Kidney epithelial cell (primary cell): ENCODE measurements at regions not wholly inside any gene's neighbourhood (a gene's known extent, or its start where the extent isn't known, plus 50 kb on each side); places are given as distances from the start of the nearest gene placed in this dataset.
"Not testable (repeated sequence)": the region's sequence is repeated elsewhere in the genome, so short reads cannot be mapped to it uniquely, and the experiment has no call there.

ENCODE experiments used
- DNase-seq: peaks from one replicate; pipeline ENCODE4 v3.0.0-alpha.2; 2010; ENCODE audit warnings: low read depth
- H3K27me3 ChIP-seq: 2 replicates; pipeline ENCODE4 v1.6.0; 2011; ENCODE audit warnings: low read length; ENCODE audit not compliant: control insufficient read depth, insufficient read depth
- H3K36me3 ChIP-seq: 2 replicates; pipeline ENCODE4 v1.5.1; 2011; ENCODE audit warnings: low read length; ENCODE audit not compliant: control insufficient read depth, insufficient read depth
- H3K4me3 ChIP-seq: 2 replicates; pipeline ENCODE4 v1.5.1; 2011; ENCODE audit warnings: low read depth, mild to moderate bottlenecking, control low read depth, low read length
- CTCF ChIP-seq: IDR thresholded peaks from 2 replicates; pipeline ENCODE4 v1.5.1; 2011; ENCODE audit warnings: mild to moderate bottlenecking, moderate library complexity, low read length, control low read depth, inconsistent platforms; ENCODE audit not compliant: insufficient read depth, poor library complexity, severe bottlenecking

- Histone ChIP-seq H3K4me3 (no peak overlapping the region), H3K27me3 (no peaks in the 10 kb centered on the region), H3K36me3 (no peaks in the 10 kb centered on the region)
- no peak for TF ChIP-seq CTCF
- DNase-seq, result no peak
These were observed 166.5 kb upstream of the PLD5 start for GRCh38 chr1:242690849-242691609.

GRCh38 chr1:242689378-242689777 is 164.9 kb upstream of the PLD5 start:
- DNase-seq, result no peak
- Histone ChIP-seq H3K4me3 (no peak overlapping the region), H3K36me3 (no peaks in the 10 kb centered on the region), H3K27me3 (no peaks in the 10 kb centered on the region)
- no peak for TF ChIP-seq CTCF

- no peaks in the 10 kb centered on the region for H3K27me3 ChIP-seq
- no peak overlapping the region for H3K4me3 ChIP-seq
- H3K36me3 ChIP-seq, result no peaks in the 10 kb centered on the region
- DNase-seq, result no peak
- TF ChIP-seq CTCF, result no peak
These were observed 150.6 kb upstream of the PLD5 start for GRCh38 chr1:242674951-242675645.

GRCh38 chr1:242673652-242674051 is 149.2 kb upstream of the PLD5 start:
- no peak for TF ChIP-seq CTCF
- Histone ChIP-seq H3K27me3 (no peaks in the 10 kb centered on the region), H3K4me3 (no peak overlapping the region), H3K36me3 (no peaks in the 10 kb centered on the region)
- no peak for DNase-seq

- H3K27me3 ChIP-seq, H3K36me3 ChIP-seq, DNase-seq, H3K4me3 ChIP-seq: not testable (repeated sequence)
These were observed 148.7 kb upstream of the PLD5 start for GRCh38 chr1:242673165-242673564.

- H3K27me3 ChIP-seq, result no peaks in the 10 kb centered on the region
- no peaks in the 10 kb centered on the region for H3K36me3 ChIP-seq
- no peak overlapping the region for H3K4me3 ChIP-seq
- no peak for DNase-seq
- TF ChIP-seq CTCF, result no peak
These were observed 145.5 kb upstream of the PLD5 start for GRCh38 chr1:242670019-242670418.
